ENCODE measurements at regions not wholly inside any gene's neighbourhood (a gene's known extent, or its start where the extent isn't known, plus 50 kb on each side); places are given as distances from the start of the nearest gene placed in this dataset.

- WGBS (ENCODE audit: insufficient coverage, low coverage, low lambda C conversion rate, missing lambda C conversion rate) = 57% methylated on average over 3 of the region's 3 CpGs
Observed at GRCh38 chr5:38726279-38726678, 119.5 kb upstream of the OSMR start.

GRCh38 chr5:38728029-38728428 is 117.8 kb upstream of the OSMR start:
- Histone ChIP-seq H3K4me1 (no peaks in the 10 kb centered on the region), H3K36me3 (no peaks in the 10 kb centered on the region), H3K9me3 (no peaks in the 10 kb centered on the region), H3K27me3 (no peaks in the 10 kb centered on the region), H3K27ac (no peak overlapping the region), H3K4me3 (no peak overlapping the region)
- no peak for DNase-seq
- intact Hi-C loops (cut with DNase I) = no loop called here
- TF ChIP-seq POLR2A (IDR thresholded peaks at IDR 0.05) (no peak), CTCF (IDR thresholded peaks at IDR 0.05) (no peak)
- ATAC-seq = no peak
- 59% methylated on average over 3 of the region's 3 CpGs for WGBS (ENCODE audit: insufficient coverage, low coverage, low lambda C conversion rate, missing lambda C conversion rate)

More at GRCh38 chr5:38726279-38726678, 119.5 kb upstream of the OSMR start:
- H3K27me3 ChIP-seq = no peaks in the 10 kb centered on the region
- H3K4me3 ChIP-seq = no peak overlapping the region
- H3K36me3 ChIP-seq = no peaks in the 10 kb centered on the region
- H3K27ac ChIP-seq = no peak overlapping the region
- intact Hi-C loops (cut with DNase I) = no loop called here
- ATAC-seq (no peak), DNase-seq (no peak)
- no peaks in the 10 kb centered on the region for H3K4me1 ChIP-seq
- TF ChIP-seq POLR2A (IDR thresholded peaks at IDR 0.05) = no peak
- H3K9me3 ChIP-seq = no peaks in the 10 kb centered on the region

- Histone ChIP-seq H3K27me3 (no peaks in the 10 kb centered on the region), H3K9me3 (no peaks in the 10 kb centered on the region), H3K4me1 (no peaks in the 10 kb centered on the region), H3K36me3 (no peaks in the 10 kb centered on the region), H3K4me3 (no peak overlapping the region), H3K27ac (no peak overlapping the region)
- DNase-seq (no peak), ATAC-seq (no peak)
- TF ChIP-seq POLR2A (IDR thresholded peaks at IDR 0.05) (no peak), CTCF (IDR thresholded peaks at IDR 0.05) (no peak)
- intact Hi-C loops (cut with DNase I) = no loop called here
- 39% methylated on average over 2 of the region's 4 CpGs for WGBS (ENCODE audit: insufficient coverage, low coverage, low lambda C conversion rate, missing lambda C conversion rate)
Observed at GRCh38 chr5:38731461-38731860, 114.4 kb upstream of the OSMR start.

- WGBS (ENCODE audit: insufficient coverage, low coverage, low lambda C conversion rate, missing lambda C conversion rate) = 26% methylated on average over 4 of the region's 4 CpGs
- Histone ChIP-seq H3K27ac (no peak overlapping the region), H3K27me3 (no peaks in the 10 kb centered on the region), H3K36me3 (no peaks in the 10 kb centered on the region), H3K4me3 (no peak overlapping the region), H3K9me3 (no peaks in the 10 kb centered on the region), H3K4me1 (no peaks in the 10 kb centered on the region)
- intact Hi-C loops (cut with DNase I) = no loop called here
- TF ChIP-seq POLR2A (IDR thresholded peaks at IDR 0.05) (no peak), CTCF (IDR thresholded peaks at IDR 0.05) (no peak)
- ATAC-seq (no peak), DNase-seq (no peak)
Observed at GRCh38 chr5:38734353-38734752, 111.5 kb upstream of the OSMR start.

GRCh38 chr5:38736089-38736488 is 109.7 kb upstream of the OSMR start:
- Histone ChIP-seq H3K4me3 (no peak overlapping the region), H3K4me1 (no peaks in the 10 kb centered on the region), H3K27ac (no peak overlapping the region), H3K27me3 (no peaks in the 10 kb centered on the region), H3K9me3 (no peaks in the 10 kb centered on the region), H3K36me3 (no peaks in the 10 kb centered on the region)
- DNase-seq (no peak), ATAC-seq (peak; percentile 25 to 57 (median 34))
- intact Hi-C loops (cut with DNase I) = no loop called here
- WGBS (ENCODE audit: insufficient coverage, low coverage, low lambda C conversion rate, missing lambda C conversion rate) = 53% methylated on average over 2 of the region's 2 CpGs
- TF ChIP-seq POLR2A (IDR thresholded peaks at IDR 0.05) (no peak), CTCF (IDR thresholded peaks at IDR 0.05) (no peak)

Data from right lobe of liver (tissue), 6 donors.